Kidney (tissue), 13 donors: ENCODE measurements at regions not wholly inside any gene's neighbourhood (a gene's known extent, or its start where the extent isn't known, plus 50 kb on each side); places are given as distances from the start of the nearest gene placed in this dataset.

Experiments used
- DNase-seq, 5 donors: peaks; one replicate each; pipeline ENCODE4 v3.0.0-alpha.2; 2013 to 2020
- FAIRE-seq: peaks from 2 replicates; lab custom pipeline; 2012; peaks lifted over from hg19 to GRCh38; lab: Jason Lieb, UNC
- H3K27ac ChIP-seq, 2 donors: one replicate each; pipeline ENCODE4 v1.7.0; 2013; ENCODE audit warnings: low read depth in 2 of 2, low read length in 2 of 2, inconsistent platforms in 1 of 2
- H3K27me3 ChIP-seq: one replicate; pipeline ENCODE4 v1.7.1; 2013; ENCODE audit warnings: low read length, inconsistent platforms; ENCODE audit not compliant: control insufficient read depth, insufficient read depth
- H3K36me3 ChIP-seq, 3 donors: one replicate each; pipeline versions ENCODE4 v1.7.0 to v1.7.1; 2013; ENCODE audit warnings: low read length in 3 of 3, control low read depth in 1 of 3, inconsistent platforms in 1 of 3; ENCODE audit not compliant: insufficient read depth in 3 of 3, control insufficient read depth in 2 of 3
- H3K4me1 ChIP-seq, 3 donors: one replicate each; pipeline versions ENCODE4 v1.7.0 to v1.7.1; 2013; ENCODE audit warnings: low read length in 3 of 3, inconsistent platforms in 1 of 3, low read depth in 1 of 3; ENCODE audit not compliant: control insufficient read depth in 2 of 3, insufficient read depth in 2 of 3
- H3K4me3 ChIP-seq, 3 donors: one replicate each; pipeline versions ENCODE4 v1.7.0 to v1.8.1; 2013; ENCODE audit warnings: low read length in 3 of 3, control low read depth in 1 of 3, inconsistent platforms in 1 of 3
- H3K9ac ChIP-seq, 3 donors: one replicate each; pipeline versions ENCODE4 v1.7.0 to v1.7.1; 2013; ENCODE audit warnings: low read length in 3 of 3, control low read depth in 1 of 3, inconsistent platforms in 1 of 3
- H3K9me3 ChIP-seq, 3 donors: one replicate each; pipeline versions ENCODE4 v1.7.0 to v1.7.1; 2013; ENCODE audit warnings: low read length in 3 of 3, control low read depth in 1 of 3, inconsistent platforms in 1 of 3; ENCODE audit not compliant: control insufficient read depth in 2 of 3, insufficient read depth in 1 of 3
- CTCF ChIP-seq: IDR thresholded peaks from 3 replicates; pipeline ENCODE4 v1.5.1; 2012; ENCODE audit warnings: mild to moderate bottlenecking, moderate library complexity, borderline replicate concordance; ENCODE audit not compliant: insufficient read depth; ENCODE audit errors: extremely low read depth
- intact Hi-C: fragments of 100-400 bp; cut with DNase I; formaldehyde crosslinking; loops from one replicate; pipeline ENCODE4 v1.11.1; 2022
- donor health status: control.
- donor health status: control.
- donor health status: control.
- donor health status: control.
- donor health status: control.
- donor health status: DM: yes; HTN: yes; CAD: no.
- donor health status: Normal renal cell carcinoma (clear cell type).

DNA sequence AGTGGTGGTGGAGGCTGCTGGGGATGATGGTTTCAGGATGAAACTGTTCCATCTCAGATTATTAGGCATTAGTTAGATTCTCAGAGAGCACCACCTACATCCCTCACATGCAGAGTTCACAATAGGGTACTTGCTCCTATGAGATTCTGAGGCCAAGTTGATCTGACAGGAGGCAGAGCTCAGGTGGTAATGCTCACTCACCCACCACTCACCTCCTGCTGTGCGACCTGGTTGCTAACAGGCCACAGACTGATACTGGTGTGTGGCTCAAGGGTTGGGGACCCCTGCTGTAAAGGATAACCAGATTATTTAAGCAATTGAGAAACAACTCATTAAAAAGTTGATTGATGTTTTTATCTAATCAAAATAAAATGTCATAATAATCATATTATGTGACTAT, 248.5 kb downstream of the RERGL start:
- no peaks in the 10 kb centered on the region for H3K9me3 ChIP-seq
- no peaks in the 10 kb centered on the region for H3K4me1 ChIP-seq
- H3K4me3 ChIP-seq = no peak overlapping the region
- H3K27me3 ChIP-seq = no peaks in the 10 kb centered on the region
- TF ChIP-seq CTCF = no peak
- no peak overlapping the region for H3K27ac ChIP-seq
- intact Hi-C loops = no loop called here
- no peak for FAIRE-seq
- DNase-seq = no peak
- H3K9ac ChIP-seq = no peak overlapping the region
- H3K36me3 ChIP-seq = no peaks in the 10 kb centered on the region

DNA sequence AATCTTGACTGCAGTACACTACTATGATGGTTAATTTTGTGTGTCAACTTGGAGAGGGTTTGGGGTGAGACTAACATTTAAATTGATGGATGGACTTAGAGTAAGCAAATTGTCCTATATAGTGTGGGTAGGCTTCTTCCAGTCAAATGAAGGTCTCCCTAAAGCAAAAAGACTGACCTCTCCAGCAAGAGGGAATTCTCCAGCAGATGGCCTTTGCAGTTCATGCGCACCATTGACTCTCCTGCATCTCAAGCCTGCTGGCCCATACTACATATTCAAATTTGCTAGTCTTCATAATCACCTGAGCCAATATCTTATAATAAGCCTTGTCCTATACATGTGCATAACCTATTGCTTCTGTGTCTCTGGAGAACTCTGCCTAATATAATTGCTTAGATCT, 260.2 kb downstream of the RERGL start:
- H3K9ac ChIP-seq = no peak overlapping the region
- no peak overlapping the region for H3K27ac ChIP-seq
- no peaks in the 10 kb centered on the region for H3K4me1 ChIP-seq
- H3K4me3 ChIP-seq = no peak overlapping the region
- no peak for FAIRE-seq
- H3K9me3 ChIP-seq = no peaks in the 10 kb centered on the region
- no peaks in the 10 kb centered on the region for H3K36me3 ChIP-seq
- intact Hi-C loops = no loop called here
- H3K27me3 ChIP-seq = no peaks in the 10 kb centered on the region
- DNase-seq = no peak
- TF ChIP-seq CTCF = no peak

GRCh38 chr12:17818931-17819330, 271.1 kb downstream of the RERGL start:
- TF ChIP-seq CTCF = no peak
- Histone ChIP-seq H3K27me3 (no peaks in the 10 kb centered on the region), H3K9me3 (peaks cover 0 to 2% (median 0%) of the 10 kb centered on the region in 3 donors), H3K4me3 (no peak overlapping the region), H3K27ac (no peak overlapping the region), H3K36me3 (no peaks in the 10 kb centered on the region), H3K4me1 (no peaks in the 10 kb centered on the region), H3K9ac (no peak overlapping the region)
- DNase-seq (no peak), FAIRE-seq (no peak)
- intact Hi-C loops = no loop called here

DNA sequence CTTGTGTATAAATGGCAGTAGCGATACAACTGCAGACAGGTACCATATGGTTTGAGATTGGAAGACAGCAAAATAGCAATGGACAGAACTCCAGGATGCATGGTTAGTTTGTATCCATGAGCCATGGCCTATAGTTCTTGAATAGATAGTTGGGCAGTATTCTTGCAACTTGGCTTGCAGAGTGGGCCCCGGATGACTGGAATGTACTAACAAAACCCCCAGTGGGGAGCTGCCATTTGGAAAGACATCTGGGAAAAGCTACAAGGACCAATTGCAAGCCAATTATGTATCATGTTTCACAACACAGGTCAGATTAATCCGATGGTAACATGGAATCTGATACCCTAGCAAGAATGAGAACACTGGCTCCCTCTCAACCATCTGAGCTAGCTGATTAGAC, 279.6 kb downstream of the RERGL start:
- intact Hi-C loops = no loop called here
- Histone ChIP-seq H3K9ac (no peak overlapping the region), H3K9me3 (peaks cover 0 to 6% (median 0%) of the 10 kb centered on the region in 3 donors), H3K36me3 (no peaks in the 10 kb centered on the region), H3K27ac (no peak overlapping the region), H3K4me1 (no peaks in the 10 kb centered on the region), H3K27me3 (no peaks in the 10 kb centered on the region), H3K4me3 (no peak overlapping the region)
- DNase-seq = no peak
- TF ChIP-seq CTCF = no peak
- FAIRE-seq = no peak
